ENCODE measurements at regions not wholly inside any gene's neighbourhood (a gene's known extent, or its start where the extent isn't known, plus 50 kb on each side); places are given as distances from the start of the nearest gene placed in this dataset.
"Not testable (repeated sequence)": the region's sequence is repeated elsewhere in the genome, so short reads cannot be mapped to it uniquely, and the experiment has no call there.

GRCh38 chr20:36082315-36082915 lies 72.1 kb upstream of the EPB41L1 start:
- TF ChIP-seq POU2F2 (IDR thresholded peaks at IDR 0.05; ENCODE audit: low read depth, low read length): no peak
- TF ChIP-seq POLR2A (IDR thresholded peaks at IDR 0.05; ENCODE audit: low read depth, low read length): no peak
- TF ChIP-seq POLR2AphosphoS5 (IDR thresholded peaks at IDR 0.05; ENCODE audit: low read depth, low read length): no peak
- TF ChIP-seq PAX5 (IDR thresholded peaks at IDR 0.05; ENCODE audit: insufficient read depth, low read length, severe bottlenecking): no peak
- no peak for TF ChIP-seq TAF1 (IDR thresholded peaks at IDR 0.05; ENCODE audit: low read depth, low read length)
- DNase-seq (ENCODE audit: insufficient read length, low spot score) (no peak), FAIRE-seq (no peak)

- FAIRE-seq: not testable (repeated sequence)
These were observed 71.3 kb upstream of the EPB41L1 start for GRCh38 chr20:36083200-36083599.

GRCh38 chr20:36084356-36084755 lies 70.2 kb upstream of the EPB41L1 start:
- DNase-seq (ENCODE audit: insufficient read length, low spot score): no peak
- no peak for FAIRE-seq
- no peak for TF ChIP-seq PAX5 (IDR thresholded peaks at IDR 0.05; ENCODE audit: insufficient read depth, low read length, severe bottlenecking)
- no peak for TF ChIP-seq POLR2A (IDR thresholded peaks at IDR 0.05; ENCODE audit: low read depth, low read length)
- TF ChIP-seq POLR2AphosphoS5 (IDR thresholded peaks at IDR 0.05; ENCODE audit: low read depth, low read length): no peak
- TF ChIP-seq TAF1 (IDR thresholded peaks at IDR 0.05; ENCODE audit: low read depth, low read length): no peak
- no peak for TF ChIP-seq SPI1 (IDR thresholded peaks at IDR 0.05; ENCODE audit: low read depth, low read length)
- TF ChIP-seq POU2F2 (IDR thresholded peaks at IDR 0.05; ENCODE audit: low read depth, low read length): no peak

More at GRCh38 chr20:36083200-36083599, 71.3 kb upstream of the EPB41L1 start:
- DNase-seq (ENCODE audit: insufficient read length, low spot score): not testable (repeated sequence)

- FAIRE-seq (no peak), DNase-seq (ENCODE audit: insufficient read length, low spot score) (no peak)
- TF ChIP-seq PAX5 (IDR thresholded peaks at IDR 0.05; ENCODE audit: insufficient read depth, low read length, severe bottlenecking) (no peak), POLR2AphosphoS5 (IDR thresholded peaks at IDR 0.05; ENCODE audit: low read depth, low read length) (no peak), TAF1 (IDR thresholded peaks at IDR 0.05; ENCODE audit: low read depth, low read length) (no peak), POLR2A (IDR thresholded peaks at IDR 0.05; ENCODE audit: low read depth, low read length) (no peak), SPI1 (IDR thresholded peaks at IDR 0.05; ENCODE audit: low read depth, low read length) (no peak), POU2F2 (IDR thresholded peaks at IDR 0.05; ENCODE audit: low read depth, low read length) (no peak)
These were observed 69.5 kb upstream of the EPB41L1 start for GRCh38 chr20:36084897-36085613.

- FAIRE-seq (no peak), DNase-seq (ENCODE audit: insufficient read length, low spot score) (no peak)
- no peak for TF ChIP-seq POLR2A (IDR thresholded peaks at IDR 0.05; ENCODE audit: low read depth, low read length)
- TF ChIP-seq TAF1 (IDR thresholded peaks at IDR 0.05; ENCODE audit: low read depth, low read length): no peak
- TF ChIP-seq POLR2AphosphoS5 (IDR thresholded peaks at IDR 0.05; ENCODE audit: low read depth, low read length): no peak
These were observed 68.8 kb upstream of the EPB41L1 start for GRCh38 chr20:36085686-36086267.

- TF ChIP-seq PAX5 (IDR thresholded peaks at IDR 0.05; ENCODE audit: insufficient read depth, low read length, severe bottlenecking) (no peak), POLR2A (IDR thresholded peaks at IDR 0.05; ENCODE audit: low read depth, low read length) (no peak), POLR2AphosphoS5 (IDR thresholded peaks at IDR 0.05; ENCODE audit: low read depth, low read length) (no peak), POU2F2 (IDR thresholded peaks at IDR 0.05; ENCODE audit: low read depth, low read length) (no peak), SPI1 (IDR thresholded peaks at IDR 0.05; ENCODE audit: low read depth, low read length) (no peak), TAF1 (IDR thresholded peaks at IDR 0.05; ENCODE audit: low read depth, low read length) (no peak)
- DNase-seq (ENCODE audit: insufficient read length, low spot score) (no peak), FAIRE-seq (no peak)
These were observed 67.8 kb upstream of the EPB41L1 start for GRCh38 chr20:36086767-36087166.

- DNase-seq (ENCODE audit: insufficient read length, low spot score) (no peak), FAIRE-seq (no peak)
- TF ChIP-seq SPI1 (IDR thresholded peaks at IDR 0.05; ENCODE audit: low read depth, low read length) (no peak), POLR2A (IDR thresholded peaks at IDR 0.05; ENCODE audit: low read depth, low read length) (no peak), POLR2AphosphoS5 (IDR thresholded peaks at IDR 0.05; ENCODE audit: low read depth, low read length) (no peak), POU2F2 (IDR thresholded peaks at IDR 0.05; ENCODE audit: low read depth, low read length) (no peak), PAX5 (IDR thresholded peaks at IDR 0.05; ENCODE audit: insufficient read depth, low read length, severe bottlenecking) (no peak), TAF1 (IDR thresholded peaks at IDR 0.05; ENCODE audit: low read depth, low read length) (no peak)
These were observed 64.3 kb upstream of the EPB41L1 start for GRCh38 chr20:36090223-36090622.

GRCh38 chr20:36091561-36092397 lies 62.8 kb upstream of the EPB41L1 start:
- TF ChIP-seq POU2F2 (IDR thresholded peaks at IDR 0.05; ENCODE audit: low read depth, low read length) (no peak), TAF1 (IDR thresholded peaks at IDR 0.05; ENCODE audit: low read depth, low read length) (no peak), PAX5 (IDR thresholded peaks at IDR 0.05; ENCODE audit: insufficient read depth, low read length, severe bottlenecking) (no peak), POLR2A (IDR thresholded peaks at IDR 0.05; ENCODE audit: low read depth, low read length) (no peak), SPI1 (IDR thresholded peaks at IDR 0.05; ENCODE audit: low read depth, low read length) (no peak), POLR2AphosphoS5 (IDR thresholded peaks at IDR 0.05; ENCODE audit: low read depth, low read length) (no peak)
- FAIRE-seq (no peak), DNase-seq (ENCODE audit: insufficient read length, low spot score) (no peak)

- DNase-seq (ENCODE audit: insufficient read length, low spot score) (peak; percentile 39), FAIRE-seq (no peak)
- no peak for TF ChIP-seq PAX5 (IDR thresholded peaks at IDR 0.05; ENCODE audit: insufficient read depth, low read length, severe bottlenecking)
- TF ChIP-seq SPI1 (IDR thresholded peaks at IDR 0.05; ENCODE audit: low read depth, low read length): no peak
These were observed 62.0 kb upstream of the EPB41L1 start for GRCh38 chr20:36092398-36093024.

All from GM12891 (cell line).